Naive thymus-derived CD8-positive, alpha-beta T cell (primary cell): ENCODE measurements at regions not wholly inside any gene's neighbourhood (a gene's known extent, or its start where the extent isn't known, plus 50 kb on each side); places are given as distances from the start of the nearest gene placed in this dataset.

ENCODE experiments used
- ATAC-seq, 2 donors: fragments of 150-1000 bp; cut with Tn5 transposase in 1 of 2; sonication (Bioruptor Pico), chemical (Tn5 transposase) in 1 of 2; 1 replicate in 1 of 2; 2 replicates in 1 of 2; pipeline ENCODE4 v1.10.0; 2021; ENCODE audit warnings: mild to moderate bottlenecking in 2 of 2, moderate library complexity in 2 of 2
- POLR2A ChIA-PET: fragments of 350-600 bp; sonication (Branson Sonifier 250); formaldehyde crosslinking; loops from one replicate; lab custom pipeline; 2021; ENCODE audit warnings: antibody characterized with exemption; lab: Charles Lee
- DNase-seq, 10 donors: peaks; one replicate each; pipeline versions ENCODE4 v3.0.0 to v3.0.0-alpha.2; 2020 to 2022
- H3K27ac Mint-ChIP-seq, 10 donors: one replicate each; pipeline ENCODE4 v1.8.0; 2020 to 2022; ENCODE audit warnings: mild to moderate bottlenecking in 10 of 10, mixed read lengths in 10 of 10, moderate library complexity in 4 of 10, inconsistent platforms in 1 of 10
- H3K27me3 Mint-ChIP-seq, 5 donors: one replicate each; pipeline ENCODE4 v1.8.0; 2021 to 2022; ENCODE audit warnings: mixed read lengths in 5 of 5
- H3K36me3 Mint-ChIP-seq, 3 donors: one replicate each; pipeline ENCODE4 v1.8.0; 2020 to 2022; ENCODE audit warnings: mixed read lengths in 3 of 3, mild to moderate bottlenecking in 2 of 3, inconsistent platforms in 1 of 3
- H3K4me1 Mint-ChIP-seq, 4 donors: one replicate each; pipeline ENCODE4 v1.8.0; 2021 to 2022; ENCODE audit warnings: mixed read lengths in 4 of 4
- H3K4me3 Mint-ChIP-seq, 10 donors: one replicate each; pipeline ENCODE4 v1.8.0; 2020 to 2022; ENCODE audit warnings: mild to moderate bottlenecking in 10 of 10, mixed read lengths in 10 of 10, moderate library complexity in 6 of 10, inconsistent platforms in 1 of 10
- H3K9me3 Mint-ChIP-seq, 9 donors: one replicate each; pipeline ENCODE4 v1.8.0; 2020 to 2022; ENCODE audit warnings: mixed read lengths in 9 of 9, mild to moderate bottlenecking in 3 of 9, inconsistent platforms in 1 of 9, moderate library complexity in 1 of 9

DNA sequence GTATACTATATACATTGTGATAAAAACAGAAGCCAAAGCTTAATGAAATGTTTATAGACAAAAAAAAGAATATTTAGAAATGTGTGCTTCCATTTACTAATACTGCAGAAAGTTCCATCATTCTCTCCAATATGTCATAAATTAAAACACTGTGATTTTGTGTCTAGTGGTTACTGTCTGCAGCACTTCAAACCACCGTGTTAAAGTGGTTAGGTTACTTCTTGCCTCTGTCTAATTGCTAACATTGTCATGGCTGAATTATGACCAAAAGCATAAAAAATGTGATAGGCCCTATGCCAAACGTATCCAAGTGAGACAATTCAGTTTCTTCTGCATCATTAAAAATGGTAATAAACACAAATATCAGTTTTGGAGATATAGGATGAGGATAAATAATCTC lies 52.7 kb upstream of the CST5 start:
- Mint-ChIP-seq H3K27me3 (peaks cover 0 to 1% (median 0%) of the 10 kb centered on the region in 5 donors), H3K36me3 (peaks cover 0 to 12% (median 4%) of the 10 kb centered on the region in 3 donors), H3K27ac (no peak overlapping the region), H3K4me1 (peaks cover 15 to 29% (median 23%) of the 10 kb centered on the region in 4 donors), H3K9me3 (peaks cover 0 to 15% (median 9%) of the 10 kb centered on the region in 9 donors), H3K4me3 (no peak overlapping the region)
- DNase-seq (no peak), ATAC-seq (no peak)
- POLR2A ChIA-PET, result interaction anchor here (1.4 kb wide), 1 partner anchor 12 kb away, joined by 5 read pairs; no protein-coding TSS in a partner anchor
